Gastrocnemius medialis (tissue), 4 donors: ENCODE measurements at regions not wholly inside any gene's neighbourhood (a gene's known extent, or its start where the extent isn't known, plus 50 kb on each side); places are given as distances from the start of the nearest gene placed in this dataset.

ENCODE experiments used
- ATAC-seq, 2 donors: fragments of 150-250 bp; one replicate each; pipeline ENCODE4 v1.9.1; 2016
- DNase-seq, 2 donors: peaks; one replicate each; pipeline ENCODE4 v3.0.0-alpha.2; 2019
- H3K27ac ChIP-seq, 4 donors: fragments of 200-600 bp; sonication (generic); 1 replicate in 1 of 4; 2 replicates in 3 of 4; pipeline ENCODE4 v1.5.1; 2016 to 2018; ENCODE audit warnings: mild to moderate bottlenecking in 2 of 4, moderate library complexity in 1 of 4
- H3K27me3 ChIP-seq, 3 donors: fragments of 200-600 bp; sonication (generic) in 2 of 3; 1 replicate in 1 of 3; 2 replicates in 2 of 3; pipeline versions ENCODE4 v1.5.1 to v1.6.0; 2016 to 2019; ENCODE audit warnings: mild to moderate bottlenecking in 1 of 3, moderate library complexity in 1 of 3
- H3K36me3 ChIP-seq, 2 donors: fragments of 200-600 bp; sonication (generic) in 1 of 2; one replicate each; pipeline ENCODE4 v1.5.1; 2017 to 2018
- H3K4me1 ChIP-seq, 2 donors: fragments of 200-600 bp; sonication (generic) in 1 of 2; one replicate each; pipeline ENCODE4 v1.5.1; 2016 to 2017; ENCODE audit warnings: mild to moderate bottlenecking in 2 of 2
- H3K4me3 ChIP-seq, 4 donors: fragments of 200-600 bp; sonication (generic) in 3 of 4; 1 replicate in 1 of 4; 2 replicates in 3 of 4; pipeline ENCODE4 v1.5.1; 2016 to 2019; ENCODE audit warnings: mild to moderate bottlenecking in 2 of 4
- H3K9me3 ChIP-seq, 3 donors: fragments of 200-600 bp; sonication (generic) in 2 of 3; 1 replicate in 1 of 3; 2 replicates in 2 of 3; pipeline ENCODE4 v1.5.1; 2016 to 2019
- CTCF ChIP-seq, 5 experiments: fragments of 450-650 bp in 3 of 5; fragments of 200-600 bp in 2 of 5; sonication (generic) in 2 of 5; IDR thresholded peaks in 4 of 5; conservative IDR thresholded peaks in 1 of 5; 1 replicate in 4 of 5; 2 replicates in 1 of 5; pipeline ENCODE4 v1.5.1; 2016 to 2019; ENCODE audit warnings: antibody characterized with exemption in 5 of 5, mild to moderate bottlenecking in 3 of 5, moderate library complexity in 3 of 5
- POLR2A ChIP-seq, 2 donors: fragments of 450-650 bp; IDR thresholded peaks; one replicate each; pipeline ENCODE4 v1.6.1; 2017; ENCODE audit warnings: antibody characterized with exemption in 2 of 2, mild to moderate bottlenecking in 2 of 2, moderate library complexity in 2 of 2
- in situ Hi-C, 4 donors: fragments of 200-750 bp; cut with MboI; loops; one replicate each; pipeline versions ENCODE4 v1.15.0 to v1.8.0; 2017; ENCODE audit warnings: low sequenced_read_pairs in 4 of 4
- intact Hi-C: fragments of 100-400 bp; cut with DNase I; formaldehyde crosslinking; loops from one replicate; pipeline ENCODE4 v1.15.1; 2023; ENCODE audit warnings: low total_unique reads

GRCh38 chr2:41937921-41938708 lies 109.7 kb upstream of the PKDCC start:
- in situ Hi-C loops (no loop called here), intact Hi-C loops (no loop called here)
- Histone ChIP-seq H3K4me1 (peaks cover 17% of the 10 kb centered on the region in 2 donors), H3K4me3 (no peak overlapping the region), H3K27me3 (no peaks in the 10 kb centered on the region), H3K27ac (peak overlapping the region in 3 of 4 donors; percentile 20 to 42 (median 23)), H3K9me3 (no peaks in the 10 kb centered on the region), H3K36me3 (no peaks in the 10 kb centered on the region)
- ATAC-seq (no peak), DNase-seq (no peak)
- TF ChIP-seq POLR2A (IDR thresholded peaks at IDR 0.05) (no peak), CTCF (IDR thresholded peaks at IDR 0.05 in 4 of 5, conservative IDR thresholded peaks at IDR 0.05 in 1 of 5) (no peak)

DNA sequence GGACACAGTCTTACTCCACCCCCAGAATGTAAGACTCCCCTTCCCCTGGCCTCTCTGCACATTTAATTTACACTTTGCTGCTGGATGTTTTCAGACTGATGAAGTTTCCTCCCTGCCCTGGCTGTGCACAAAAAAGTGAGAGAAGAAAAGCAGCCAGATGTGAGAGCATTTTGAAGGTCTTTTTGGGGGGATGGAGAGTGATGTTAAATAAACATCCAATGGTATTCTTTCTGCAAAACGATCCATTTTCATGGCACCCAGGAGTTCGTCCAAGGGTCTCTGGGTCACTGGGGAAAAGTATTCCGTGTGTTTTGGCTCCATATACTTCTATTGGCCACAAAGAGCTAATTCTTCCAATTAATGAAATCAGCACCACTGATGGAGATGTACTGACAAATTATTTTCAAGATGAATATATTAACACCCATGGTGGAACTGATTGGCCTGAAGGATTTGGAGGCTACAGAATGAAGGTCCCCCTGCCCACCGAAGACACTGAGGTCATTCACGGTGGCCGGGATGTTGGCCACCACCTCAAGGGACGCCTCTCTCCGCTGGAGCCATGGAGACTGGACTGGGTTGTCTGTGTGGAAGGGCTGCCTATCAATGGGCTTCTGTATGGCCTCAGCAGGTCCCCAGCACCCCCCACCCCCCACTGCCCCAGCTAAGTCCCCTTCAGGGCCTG lies 107.6 kb upstream of the PKDCC start:
- no peak for ATAC-seq
- TF ChIP-seq POLR2A (IDR thresholded peaks at IDR 0.05): no peak
- TF ChIP-seq CTCF (IDR thresholded peaks at IDR 0.05 in 4 of 5, conservative IDR thresholded peaks at IDR 0.05 in 1 of 5): no peak
- in situ Hi-C loops: no loop called here
- Histone ChIP-seq H3K36me3 (no peaks in the 10 kb centered on the region), H3K9me3 (no peaks in the 10 kb centered on the region), H3K27ac (peak overlapping the region; percentile 16 to 51 (median 50)), H3K4me3 (no peak overlapping the region), H3K4me1 (peaks cover 7 to 8% of the 10 kb centered on the region in 2 donors), H3K27me3 (no peaks in the 10 kb centered on the region)
- DNase-seq: no peak
- intact Hi-C loops: no loop called here

GRCh38 chr2:41940745-41941063 lies 107.1 kb upstream of the PKDCC start:
- H3K27me3 ChIP-seq: no peaks in the 10 kb centered on the region
- no peak for ATAC-seq
- no peak overlapping the region for H3K4me3 ChIP-seq
- in situ Hi-C loops (no loop called here), intact Hi-C loops (no loop called here)
- no peaks in the 10 kb centered on the region for H3K9me3 ChIP-seq
- H3K36me3 ChIP-seq: no peaks in the 10 kb centered on the region
- DNase-seq: no peak
- peak overlapping the region; percentile 16 to 51 (median 50) for H3K27ac ChIP-seq
- TF ChIP-seq POLR2A (IDR thresholded peaks at IDR 0.05): no peak
- TF ChIP-seq CTCF (IDR thresholded peaks at IDR 0.05 in 4 of 5, conservative IDR thresholded peaks at IDR 0.05 in 1 of 5): no peak
- H3K4me1 ChIP-seq: peaks cover 7 to 8% of the 10 kb centered on the region in 2 donors

- no peak for ATAC-seq
- no peak overlapping the region for H3K4me3 ChIP-seq
- DNase-seq: no peak
- intact Hi-C loops: no loop called here
- no peaks in the 10 kb centered on the region for H3K27me3 ChIP-seq
- H3K4me1 ChIP-seq: peaks cover 7 to 8% of the 10 kb centered on the region in 2 donors
- TF ChIP-seq CTCF (IDR thresholded peaks at IDR 0.05 in 4 of 5, conservative IDR thresholded peaks at IDR 0.05 in 1 of 5) (no peak), POLR2A (IDR thresholded peaks at IDR 0.05) (no peak)
- no peak overlapping the region for H3K27ac ChIP-seq
- no peaks in the 10 kb centered on the region for H3K36me3 ChIP-seq
- H3K9me3 ChIP-seq: no peaks in the 10 kb centered on the region
- in situ Hi-C loops: no loop called here
Observed at GRCh38 chr2:41941831-41942230, 106.0 kb upstream of the PKDCC start.
